HEK293 (cell line): ENCODE measurements at regions not wholly inside any gene's neighbourhood (a gene's known extent, or its start where the extent isn't known, plus 50 kb on each side); places are given as distances from the start of the nearest gene placed in this dataset.

Experiments used
- CTCF ChIA-PET: fragments of 350-600 bp; formaldehyde crosslinking; extraction: SDS; loops from one replicate; lab custom pipeline; 2021; ENCODE audit warnings: antibody characterized with exemption; lab: Yijun Ruan, JAX
- POLR2A ChIA-PET: fragments of 300-600 bp; formaldehyde crosslinking; extraction: SDS; loops from one replicate; lab custom pipeline; 2020; ENCODE audit warnings: antibody characterized with exemption, inconsistent platforms; lab: Yijun Ruan, JAX
- H3K27ac ChIP-seq: fragments of 200-500 bp; sonication (Bioruptor generic); 2 replicates; pipeline ENCODE4 v1.5.1; 2014; ENCODE audit warnings: low read depth, low read length, control low read depth, inconsistent platforms; ENCODE audit errors: extremely low read depth
- H3K36me3 ChIP-seq, 2 experiments: fragments of 200-500 bp in 1 of 2; sonication (Bioruptor generic) in 1 of 2; 1 replicate in 1 of 2; 2 replicates in 1 of 2; pipeline ENCODE4 v1.5.1; 2014 to 2017; ENCODE audit warnings: inconsistent platforms in 2 of 2, low read length in 2 of 2; ENCODE audit not compliant: control insufficient read depth in 2 of 2, insufficient read depth in 1 of 2
- H3K4me1 ChIP-seq: fragments of 200-500 bp; sonication (Bioruptor generic); 2 replicates; pipeline ENCODE4 v1.5.1; 2014; ENCODE audit warnings: mild to moderate bottlenecking, low read length, inconsistent platforms; ENCODE audit not compliant: control insufficient read depth, insufficient read depth
- H3K4me3 ChIP-seq: 2 replicates; pipeline ENCODE4 v1.5.1; 2011; ENCODE audit warnings: low read depth, mild to moderate bottlenecking, control low read depth, low read length, moderate library complexity
- H3K9me3 ChIP-seq: fragments of 200-500 bp; sonication (Bioruptor generic); 2 replicates; pipeline ENCODE4 v1.5.1; 2014; ENCODE audit warnings: low read depth, low read length, inconsistent platforms; ENCODE audit not compliant: control insufficient read depth, insufficient read depth
- EGR2 ChIP-seq: fragments of 450-650 bp; formaldehyde crosslinking; IDR thresholded peaks from 2 replicates; pipeline ENCODE4 v1.5.1; 2016; ENCODE audit warnings: low read depth, missing biosample characterization, missing genetic modification characterization
- HOXD13 ChIP-seq: sonication (generic); formaldehyde crosslinking; IDR thresholded peaks from 2 replicates; pipeline ENCODE4 v1.8.0; 2022; ENCODE audit warnings: missing genetic modification reagents, borderline replicate concordance
- OSR2 ChIP-seq: fragments of 450-650 bp; formaldehyde crosslinking; IDR thresholded peaks from 2 replicates; pipeline ENCODE4 v1.5.1; 2016; ENCODE audit warnings: missing biosample characterization, missing genetic modification characterization
- TCF7L2 ChIP-seq: IDR thresholded peaks from 2 replicates; pipeline ENCODE4 v1.6.1; 2011; ENCODE audit warnings: low read depth, mild to moderate bottlenecking, inconsistent platforms, low read length, moderate library complexity, borderline replicate concordance
- TSHZ1 ChIP-seq: fragments of 450-650 bp; formaldehyde crosslinking; IDR thresholded peaks from 2 replicates; pipeline ENCODE4 v1.5.1; 2016; ENCODE audit warnings: missing biosample characterization, missing genetic modification characterization, borderline replicate concordance
- ZBTB20 ChIP-seq: fragments of 450-650 bp; formaldehyde crosslinking; IDR thresholded peaks from 2 replicates; pipeline ENCODE4 v1.5.1; 2016; ENCODE audit warnings: missing biosample characterization, missing genetic modification characterization
- ZEB2 ChIP-seq: fragments of 450-650 bp; formaldehyde crosslinking; IDR thresholded peaks from 2 replicates; pipeline ENCODE4 v1.5.1; 2016; ENCODE audit warnings: missing biosample characterization, missing genetic modification characterization
- ZNF2 ChIP-seq: fragments of 450-650 bp; formaldehyde crosslinking; IDR thresholded peaks from 2 replicates; pipeline ENCODE4 v1.5.1; 2016; ENCODE audit warnings: missing biosample characterization, missing genetic modification characterization
- ZNF23 ChIP-seq: fragments of 450-650 bp; formaldehyde crosslinking; IDR thresholded peaks from 2 replicates; pipeline ENCODE4 v1.5.1; 2016; ENCODE audit warnings: missing biosample characterization, missing genetic modification characterization, borderline replicate concordance
- ZNF239 ChIP-seq: fragments of 450-650 bp; formaldehyde crosslinking; IDR thresholded peaks from 2 replicates; pipeline ENCODE4 v1.5.1; 2016; ENCODE audit warnings: missing biosample characterization, missing genetic modification characterization
- ZNF24 ChIP-seq: fragments of 450-650 bp; formaldehyde crosslinking; IDR thresholded peaks from 2 replicates; pipeline ENCODE4 v1.5.1; 2016; ENCODE audit warnings: missing biosample characterization, missing genetic modification characterization
- ZNF555 ChIP-seq: fragments of 450-650 bp; formaldehyde crosslinking; conservative IDR thresholded peaks from 2 replicates; pipeline ENCODE4 v1.5.1; 2017; ENCODE audit warnings: missing biosample characterization, mild to moderate bottlenecking, missing genetic modification characterization, inconsistent platforms
- ZNF558 ChIP-seq: fragments of 450-650 bp; formaldehyde crosslinking; IDR thresholded peaks from 2 replicates; pipeline ENCODE4 v1.5.1; 2016; ENCODE audit warnings: missing biosample characterization, missing genetic modification characterization
- ZNF677 ChIP-seq: fragments of 450-650 bp; IDR thresholded peaks from 2 replicates; pipeline ENCODE4 v1.5.0; 2018; ENCODE audit warnings: missing biosample characterization, mild to moderate bottlenecking, missing genetic modification characterization, moderate library complexity
- ZNF777 ChIP-seq: fragments of 450-650 bp; formaldehyde crosslinking; IDR thresholded peaks from 2 replicates; pipeline ENCODE4 v1.5.1; 2017; ENCODE audit warnings: missing biosample characterization, missing genetic modification characterization, borderline replicate concordance
- ZSCAN23 ChIP-seq: fragments of 450-650 bp; formaldehyde crosslinking; IDR thresholded peaks from 2 replicates; pipeline ENCODE4 v1.5.1; 2016; ENCODE audit warnings: missing biosample characterization, missing genetic modification characterization
- TF ChIP-seq, protein P1 (sequence below): fragments of 450-650 bp; formaldehyde crosslinking; IDR thresholded peaks from 2 replicates; pipeline ENCODE4 v1.5.1; 2017; ENCODE audit warnings: missing biosample characterization, missing genetic modification characterization
- TF ChIP-seq, protein P2 (sequence below): fragments of 450-650 bp; formaldehyde crosslinking; IDR thresholded peaks from 2 replicates; pipeline ENCODE4 v1.5.1; 2016; ENCODE audit warnings: missing biosample characterization, missing genetic modification characterization
- TF ChIP-seq, protein P3 (sequence below): fragments of 450-650 bp; formaldehyde crosslinking; IDR thresholded peaks from 2 replicates; pipeline ENCODE4 v1.5.1; 2016; ENCODE audit warnings: missing biosample characterization, missing genetic modification characterization

- Histone ChIP-seq H3K9me3 (no peaks in the 10 kb centered on the region), H3K27ac (no peak overlapping the region), H3K36me3 (no peaks in the 10 kb centered on the region)
- TF ChIP-seq ZNF555: no peak
- no peak for TF ChIP-seq OSR2 (tag by site-specific recombination)
- TF ChIP-seq ZNF24: no peak
- no peak for TF ChIP-seq ZNF2 (tag by site-specific recombination)
- no peak for TF ChIP-seq ZNF777 (tag by site-specific recombination)
- TF ChIP-seq, protein P1, sequence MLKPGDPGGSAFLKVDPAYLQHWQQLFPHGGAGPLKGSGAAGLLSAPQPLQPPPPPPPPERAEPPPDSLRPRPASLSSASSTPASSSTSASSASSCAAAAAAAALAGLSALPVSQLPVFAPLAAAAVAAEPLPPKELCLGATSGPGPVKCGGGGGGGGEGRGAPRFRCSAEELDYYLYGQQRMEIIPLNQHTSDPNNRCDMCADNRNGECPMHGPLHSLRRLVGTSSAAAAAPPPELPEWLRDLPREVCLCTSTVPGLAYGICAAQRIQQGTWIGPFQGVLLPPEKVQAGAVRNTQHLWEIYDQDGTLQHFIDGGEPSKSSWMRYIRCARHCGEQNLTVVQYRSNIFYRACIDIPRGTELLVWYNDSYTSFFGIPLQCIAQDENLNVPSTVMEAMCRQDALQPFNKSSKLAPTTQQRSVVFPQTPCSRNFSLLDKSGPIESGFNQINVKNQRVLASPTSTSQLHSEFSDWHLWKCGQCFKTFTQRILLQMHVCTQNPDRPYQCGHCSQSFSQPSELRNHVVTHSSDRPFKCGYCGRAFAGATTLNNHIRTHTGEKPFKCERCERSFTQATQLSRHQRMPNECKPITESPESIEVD: no peak
- no peak for TF ChIP-seq EGR2 (tag by site-specific recombination)
- TF ChIP-seq TCF7L2: no peak
- no peak for TF ChIP-seq HOXD13 (CRISPR knock-in tag)
- TF ChIP-seq, protein P2, sequence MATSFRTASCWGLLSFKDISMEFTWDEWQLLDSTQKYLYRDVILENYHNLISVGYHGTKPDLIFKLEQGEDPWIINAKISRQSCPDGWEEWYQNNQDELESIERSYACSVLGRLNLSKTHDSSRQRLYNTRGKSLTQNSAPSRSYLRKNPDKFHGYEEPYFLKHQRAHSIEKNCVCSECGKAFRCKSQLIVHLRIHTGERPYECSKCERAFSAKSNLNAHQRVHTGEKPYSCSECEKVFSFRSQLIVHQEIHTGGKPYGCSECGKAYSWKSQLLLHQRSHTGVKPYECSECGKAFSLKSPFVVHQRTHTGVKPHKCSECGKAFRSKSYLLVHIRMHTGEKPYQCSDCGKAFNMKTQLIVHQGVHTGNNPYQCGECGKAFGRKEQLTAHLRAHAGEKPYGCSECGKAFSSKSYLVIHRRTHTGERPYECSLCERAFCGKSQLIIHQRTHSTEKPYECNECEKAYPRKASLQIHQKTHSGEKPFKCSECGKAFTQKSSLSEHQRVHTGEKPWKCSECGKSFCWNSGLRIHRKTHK: no peak
- TF ChIP-seq TSHZ1 (tag by site-specific recombination): no peak
- TF ChIP-seq ZSCAN23 (tag by site-specific recombination): no peak
- no peak for TF ChIP-seq ZNF558 (tag by site-specific recombination)
- TF ChIP-seq, protein P3, sequence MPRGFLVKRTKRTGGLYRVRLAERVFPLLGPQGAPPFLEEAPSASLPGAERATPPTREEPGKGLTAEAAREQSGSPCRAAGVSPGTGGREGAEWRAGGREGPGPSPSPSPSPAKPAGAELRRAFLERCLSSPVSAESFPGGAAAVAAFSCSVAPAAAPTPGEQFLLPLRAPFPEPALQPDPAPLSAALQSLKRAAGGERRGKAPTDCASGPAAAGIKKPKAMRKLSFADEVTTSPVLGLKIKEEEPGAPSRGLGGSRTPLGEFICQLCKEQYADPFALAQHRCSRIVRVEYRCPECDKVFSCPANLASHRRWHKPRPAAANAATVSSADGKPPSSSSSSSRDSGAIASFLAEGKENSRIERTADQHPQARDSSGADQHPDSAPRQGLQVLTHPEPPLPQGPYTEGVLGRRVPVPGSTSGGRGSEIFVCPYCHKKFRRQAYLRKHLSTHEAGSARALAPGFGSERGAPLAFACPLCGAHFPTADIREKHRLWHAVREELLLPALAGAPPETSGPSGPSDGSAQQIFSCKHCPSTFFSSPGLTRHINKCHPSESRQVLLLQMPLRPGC (tag by site-specific recombination): no peak
- no peak for TF ChIP-seq ZNF239 (tag by site-specific recombination)
- no peak for TF ChIP-seq ZBTB20 (tag by site-specific recombination)
- no peak for TF ChIP-seq ZEB2 (tag by site-specific recombination)
- TF ChIP-seq ZNF23: no peak
- TF ChIP-seq, all 188 proteins: peak for 0
- Histone ChIP-seq H3K4me1 (no peaks in the 10 kb centered on the region), H3K4me3 (no peak overlapping the region)
- ChIA-PET CTCF (interaction anchor here (0.6 to 0.9 kb wide), 3 partner anchors 12 to 367 kb away, joined by 3 to 4 read pairs (median 3); no protein-coding TSS in a partner anchor), POLR2A (no interaction called here)
Observed at GRCh38 chr6:19368511-19368910, 468.7 kb upstream of the ID4 start.

GRCh38 chr6:19369785-19370184 is 467.4 kb upstream of the ID4 start:
- Histone ChIP-seq H3K36me3 (no peaks in the 10 kb centered on the region), H3K9me3 (no peaks in the 10 kb centered on the region), H3K4me3 (no peak overlapping the region), H3K27ac (no peak overlapping the region), H3K4me1 (no peaks in the 10 kb centered on the region)
- POLR2A ChIA-PET: no interaction called here
- CTCF ChIA-PET: interaction anchor here (0.7 kb wide), 1 partner anchor 324 kb away, joined by 3 read pairs; no protein-coding TSS in a partner anchor
- TF ChIP-seq ZNF677 (tag by site-specific recombination): no peak
